HG03108 (cell line): ENCODE measurements at regions not wholly inside any gene's neighbourhood (a gene's known extent, or its start where the extent isn't known, plus 50 kb on each side); places are given as distances from the start of the nearest gene placed in this dataset.

Source experiments
- ATAC-seq: cut with Tn5 transposase; IDR thresholded peaks from one replicate; pipeline ENCODE4 v1.9.1; 2021; ENCODE audit warnings: moderate library complexity; ENCODE audit not compliant: unreplicated experiment

- ATAC-seq: no peak
These were observed 207.8 kb downstream of the FOXO1 start for GRCh38 chr13:40458720-40458990.

- no peak for ATAC-seq
These were observed 206.3 kb downstream of the FOXO1 start for GRCh38 chr13:40460116-40460515.

- ATAC-seq: no peak
These were observed 202.0 kb downstream of the FOXO1 start for GRCh38 chr13:40464337-40465014.

- ATAC-seq: no peak
These were observed 201.4 kb downstream of the FOXO1 start for GRCh38 chr13:40465015-40465390.

GRCh38 chr13:40466272-40466671 is 200.2 kb downstream of the FOXO1 start:
- no peak for ATAC-seq

- no peak for ATAC-seq
These were observed 198.1 kb downstream of the FOXO1 start for GRCh38 chr13:40468227-40468838.

- ATAC-seq: no peak
These were observed 196.7 kb downstream of the FOXO1 start for GRCh38 chr13:40469581-40470310.

GRCh38 chr13:40470660-40471059 is 195.8 kb downstream of the FOXO1 start:
- ATAC-seq: no peak

GRCh38 chr13:40471076-40471475 is 195.4 kb downstream of the FOXO1 start:
- no peak for ATAC-seq

GRCh38 chr13:40471911-40472310 is 194.5 kb downstream of the FOXO1 start:
- ATAC-seq: no peak

GRCh38 chr13:40472427-40473220 is 193.8 kb downstream of the FOXO1 start:
- ATAC-seq: no peak

- no peak for ATAC-seq
These were observed 190.8 kb downstream of the FOXO1 start for GRCh38 chr13:40475617-40476016.

GRCh38 chr13:40476175-40476958 is 190.1 kb downstream of the FOXO1 start:
- ATAC-seq: no peak

GRCh38 chr13:40477623-40478608 is 188.5 kb downstream of the FOXO1 start:
- ATAC-seq: no peak

GRCh38 chr13:40478775-40479174 is 187.7 kb downstream of the FOXO1 start:
- no peak for ATAC-seq

GRCh38 chr13:40479196-40479845 is 187.1 kb downstream of the FOXO1 start:
- no peak for ATAC-seq

GRCh38 chr13:40480012-40480914 is 186.2 kb downstream of the FOXO1 start:
- no peak for ATAC-seq

- ATAC-seq: no peak
These were observed 185.4 kb downstream of the FOXO1 start for GRCh38 chr13:40480915-40481516.
